ENCODE measurements at regions not wholly inside any gene's neighbourhood (a gene's known extent, or its start where the extent isn't known, plus 50 kb on each side); places are given as distances from the start of the nearest gene placed in this dataset.

DNA sequence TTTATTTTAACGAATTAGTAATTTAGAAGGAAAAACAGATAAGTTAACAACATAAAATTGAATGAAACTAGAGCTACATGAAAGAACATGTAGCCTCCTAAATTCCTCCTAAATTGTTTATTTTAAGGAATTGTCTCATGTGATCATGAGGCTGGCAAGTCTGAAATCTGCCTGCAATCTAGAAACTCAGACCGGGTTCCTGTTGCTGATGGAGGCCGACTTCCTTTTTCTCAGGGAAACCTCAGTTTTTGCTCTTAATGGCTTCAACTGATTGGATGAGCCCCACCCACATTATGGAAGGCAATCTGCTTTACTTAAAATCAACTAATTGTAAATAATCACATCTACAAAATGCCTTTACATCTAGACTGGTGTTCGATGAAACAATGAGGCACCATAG is 205.0 kb upstream of the ADRA1D start:
- peaks cover 13% of the 10 kb centered on the region for H3K4me1 ChIP-seq
- FAIRE-seq (peak; percentile 74), ATAC-seq (no peak), DNase-seq (ENCODE audit: low read depth in 1 of 2, low spot score in 1 of 2) (no peak)
- no peak overlapping the region for H3K4me3 ChIP-seq
- H3K9me3 ChIP-seq: no peaks in the 10 kb centered on the region
- ChIA-PET CTCF (no interaction called here), POLR2A (no interaction called here)
- 72% methylated on average over 4 of the region's 4 CpGs for WGBS (ENCODE audit: missing lambda C conversion rate)
- TF ChIP-seq, protein P1, sequence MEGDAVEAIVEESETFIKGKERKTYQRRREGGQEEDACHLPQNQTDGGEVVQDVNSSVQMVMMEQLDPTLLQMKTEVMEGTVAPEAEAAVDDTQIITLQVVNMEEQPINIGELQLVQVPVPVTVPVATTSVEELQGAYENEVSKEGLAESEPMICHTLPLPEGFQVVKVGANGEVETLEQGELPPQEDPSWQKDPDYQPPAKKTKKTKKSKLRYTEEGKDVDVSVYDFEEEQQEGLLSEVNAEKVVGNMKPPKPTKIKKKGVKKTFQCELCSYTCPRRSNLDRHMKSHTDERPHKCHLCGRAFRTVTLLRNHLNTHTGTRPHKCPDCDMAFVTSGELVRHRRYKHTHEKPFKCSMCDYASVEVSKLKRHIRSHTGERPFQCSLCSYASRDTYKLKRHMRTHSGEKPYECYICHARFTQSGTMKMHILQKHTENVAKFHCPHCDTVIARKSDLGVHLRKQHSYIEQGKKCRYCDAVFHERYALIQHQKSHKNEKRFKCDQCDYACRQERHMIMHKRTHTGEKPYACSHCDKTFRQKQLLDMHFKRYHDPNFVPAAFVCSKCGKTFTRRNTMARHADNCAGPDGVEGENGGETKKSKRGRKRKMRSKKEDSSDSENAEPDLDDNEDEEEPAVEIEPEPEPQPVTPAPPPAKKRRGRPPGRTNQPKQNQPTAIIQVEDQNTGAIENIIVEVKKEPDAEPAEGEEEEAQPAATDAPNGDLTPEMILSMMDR (IDR thresholded peaks at IDR 0.05): no peak
- TF ChIP-seq CBX8 (IDR thresholded peaks at IDR 0.05) (no peak), ESRRA (IDR thresholded peaks at IDR 0.05; ENCODE audit: borderline replicate concordance, low read length) (no peak), EP300 (IDR thresholded peaks at IDR 0.05) (no peak), POLR2AphosphoS2 (conservative IDR thresholded peaks at IDR 0.05; ENCODE audit: low read length) (no peak), EHMT2 (IDR thresholded peaks at IDR 0.05; ENCODE audit: low read depth) (no peak), JUNB (IDR thresholded peaks at IDR 0.05) (no peak), MAFK (IDR thresholded peaks at IDR 0.05; ENCODE audit: partially characterized antibody) (no peak), HDAC2 (IDR thresholded peaks at IDR 0.05) (no peak), CHD2 (IDR thresholded peaks at IDR 0.05; ENCODE audit: low read length, partially characterized antibody) (no peak), HEYL (CRISPR knock-in tag; IDR thresholded peaks at IDR 0.05) (no peak), BCL3 (IDR thresholded peaks at IDR 0.05) (no peak), NFE2L2 (conservative IDR thresholded peaks at IDR 0.05; ENCODE audit: low read length) (no peak), MAZ (IDR thresholded peaks at IDR 0.05; ENCODE audit: borderline replicate concordance, low read depth, low read length) (no peak)
- H3K27ac ChIP-seq: no peak overlapping the region
- no peak overlapping the region for H3K4me2 ChIP-seq

- no peak overlapping the region for H3K4me3 ChIP-seq
- DNase-seq (ENCODE audit: low read depth in 1 of 2, low spot score in 1 of 2) (no peak), FAIRE-seq (no peak), ATAC-seq (no peak)
- H3K4me1 ChIP-seq: peaks cover 10% of the 10 kb centered on the region
- no peak overlapping the region for H3K27ac ChIP-seq
- no peaks in the 10 kb centered on the region for H3K9me3 ChIP-seq
- ChIA-PET CTCF (no interaction called here), POLR2A (no interaction called here)
- 93% methylated on average over 1 of the region's 1 CpG for WGBS (ENCODE audit: missing lambda C conversion rate)
- TF ChIP-seq JUNB (IDR thresholded peaks at IDR 0.05) (no peak), FOSL2 (IDR thresholded peaks at IDR 0.05) (no peak), FOSL2 (CRISPR knock-in tag; IDR thresholded peaks at IDR 0.05) (no peak), POLR2A (IDR thresholded peaks at IDR 0.05; ENCODE audit: low read length) (no peak), TP53 (CRISPR knock-in tag; IDR thresholded peaks at IDR 0.05) (no peak), HOXB13 (CRISPR knock-in tag; IDR thresholded peaks at IDR 0.05; ENCODE audit: low read depth) (no peak), RAD21 (conservative IDR thresholded peaks at IDR 0.05 in 1 of 2, IDR thresholded peaks at IDR 0.05 in 1 of 2) (no peak), GATA3 (IDR thresholded peaks at IDR 0.05; ENCODE audit: borderline replicate concordance) (no peak), EHF (CRISPR knock-in tag; IDR thresholded peaks at IDR 0.05) (no peak), EP300 (IDR thresholded peaks at IDR 0.05) (no peak), ESRRA (IDR thresholded peaks at IDR 0.05; ENCODE audit: borderline replicate concordance, low read length) (no peak), NPAS2 (CRISPR knock-in tag; IDR thresholded peaks at IDR 0.05; ENCODE audit: borderline replicate concordance) (no peak), CEBPB (IDR thresholded peaks at IDR 0.05) (no peak)
- TF ChIP-seq, protein P2, sequence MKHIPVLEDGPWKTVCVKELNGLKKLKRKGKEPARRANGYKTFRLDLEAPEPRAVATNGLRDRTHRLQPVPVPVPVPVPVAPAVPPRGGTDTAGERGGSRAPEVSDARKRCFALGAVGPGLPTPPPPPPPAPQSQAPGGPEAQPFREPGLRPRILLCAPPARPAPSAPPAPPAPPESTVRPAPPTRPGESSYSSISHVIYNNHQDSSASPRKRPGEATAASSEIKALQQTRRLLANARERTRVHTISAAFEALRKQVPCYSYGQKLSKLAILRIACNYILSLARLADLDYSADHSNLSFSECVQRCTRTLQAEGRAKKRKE (CRISPR knock-in tag; IDR thresholded peaks at IDR 0.05; ENCODE audit: low read depth): no peak
- H3K4me2 ChIP-seq: no peak overlapping the region
Observed at GRCh38 chr20:4453359-4453758, 204.3 kb upstream of the ADRA1D start.

Data from A549 (cell line).